Upper lobe of left lung (tissue), 4 donors: ENCODE measurements at regions not wholly inside any gene's neighbourhood (a gene's known extent, or its start where the extent isn't known, plus 50 kb on each side); places are given as distances from the start of the nearest gene placed in this dataset.

Experiments
- CTCF ChIP-seq, 6 experiments: fragments of 450-650 bp in 4 of 6; fragments of 200-600 bp in 2 of 6; sonication (generic) in 2 of 6; IDR thresholded peaks; one replicate each; pipeline ENCODE4 v1.5.1; 2016 to 2019; ENCODE audit warnings: antibody characterized with exemption in 6 of 6
- EP300 ChIP-seq, 4 donors: sonication (generic); formaldehyde crosslinking; IDR thresholded peaks; one replicate each; pipeline ENCODE4 v1.5.1; 2017; ENCODE audit warnings: antibody characterized with exemption in 4 of 4, control low read depth in 2 of 4
- POLR2A ChIP-seq, 4 donors: fragments of 450-650 bp; IDR thresholded peaks; one replicate each; pipeline ENCODE4 v1.5.1; 2016 to 2017; ENCODE audit warnings: antibody characterized with exemption in 4 of 4, mild to moderate bottlenecking in 2 of 4
- POLR2AphosphoS5 ChIP-seq, 2 donors: sonication (generic); formaldehyde crosslinking; IDR thresholded peaks; one replicate each; pipeline ENCODE4 v1.5.1; 2017; ENCODE audit warnings: antibody characterized with exemption in 2 of 2

- no peak for TF ChIP-seq CTCF (IDR thresholded peaks at IDR 0.05)
- TF ChIP-seq POLR2A (IDR thresholded peaks at IDR 0.05) = no peak
- TF ChIP-seq POLR2AphosphoS5 (IDR thresholded peaks at IDR 0.05) = no peak
- no peak for TF ChIP-seq EP300 (IDR thresholded peaks at IDR 0.05)
Measured at GRCh38 chr15:98419173-98419780, 229.1 kb upstream of the IGF1R start.
